Smooth muscle cell (in vitro differentiated cells): ENCODE measurements at regions not wholly inside any gene's neighbourhood (a gene's known extent, or its start where the extent isn't known, plus 50 kb on each side); places are given as distances from the start of the nearest gene placed in this dataset.

Source experiments
- DNase-seq: peaks from one replicate; lab custom pipeline; 2025; ENCODE audit not compliant: unreplicated experiment; lab: John Stamatoyannopoulos, UW
- H2AFZ ChIP-seq: fragments of 200-600 bp; sonication (generic); 2 replicates; pipeline ENCODE4 v1.6.0; 2016; ENCODE audit warnings: antibody characterized with exemption, low read depth, mild to moderate bottlenecking
- H3F3A ChIP-seq: fragments of 200-600 bp; sonication (generic); 2 replicates; pipeline ENCODE4 v1.6.0; 2017; ENCODE audit warnings: antibody characterized with exemption, low read depth
- H3K27ac ChIP-seq: fragments of 200-600 bp; sonication (generic); 2 replicates; pipeline ENCODE4 v1.5.1; 2016; ENCODE audit warnings: low read depth, mild to moderate bottlenecking
- H3K27me3 ChIP-seq: fragments of 200-600 bp; sonication (generic); 2 replicates; pipeline ENCODE4 v1.6.1; 2016; ENCODE audit warnings: low read depth, mild to moderate bottlenecking
- H3K36me3 ChIP-seq: fragments of 200-600 bp; sonication (generic); 2 replicates; pipeline ENCODE4 v1.5.1; 2016; ENCODE audit warnings: low read depth
- H3K4me1 ChIP-seq: fragments of 200-600 bp; sonication (generic); 2 replicates; pipeline ENCODE4 v1.5.1; 2016; ENCODE audit warnings: low read depth
- H3K4me2 ChIP-seq: fragments of 200-600 bp; sonication (generic); 2 replicates; pipeline ENCODE4 v1.6.0; 2016; ENCODE audit warnings: mild to moderate bottlenecking
- H3K4me3 ChIP-seq: fragments of 200-600 bp; sonication (generic); 2 replicates; pipeline ENCODE4 v1.5.1; 2016; ENCODE audit warnings: mild to moderate bottlenecking
- H3K79me2 ChIP-seq: fragments of 200-600 bp; sonication (generic); 2 replicates; pipeline ENCODE4 v1.6.0; 2016; ENCODE audit warnings: low read depth, mild to moderate bottlenecking
- H3K9ac ChIP-seq: fragments of 200-600 bp; sonication (generic); 2 replicates; pipeline ENCODE4 v1.6.0; 2016; ENCODE audit warnings: low read depth
- H3K9me3 ChIP-seq: fragments of 200-600 bp; sonication (generic); replicated peaks from 2 replicates; pipeline ENCODE4 v1.5.1; 2016; ENCODE audit warnings: low read depth
- H4K20me1 ChIP-seq: fragments of 200-600 bp; sonication (generic); 2 replicates; pipeline ENCODE4 v1.6.0; 2016; ENCODE audit warnings: low read depth
- WGBS: methylation state at CpG from one replicate; pipeline ENCODE4 v1.1.7; 2016; ENCODE audit warnings: low lambda C conversion rate; 5-methylcytosine and 5-hydroxymethylcytosine counted together
- TF ChIP-seq, protein P1 (sequence below): fragments of 200-600 bp; sonication (generic); IDR thresholded peaks from 2 replicates; pipeline ENCODE4 v1.5.1; 2017; ENCODE audit warnings: borderline replicate concordance, mild to moderate bottlenecking, antibody characterized with exemption; ENCODE audit not compliant: insufficient read depth, poor library complexity, severe bottlenecking

GRCh38 chr2:133718688-133719201 is 150.5 kb upstream of the NCKAP5 start:
- no peak overlapping the region for H2AFZ ChIP-seq
- no peaks in the 10 kb centered on the region for H3K9me3 ChIP-seq
- no peak overlapping the region for H3K4me3 ChIP-seq
- H3K36me3 ChIP-seq = no peaks in the 10 kb centered on the region
- TF ChIP-seq, protein P1, sequence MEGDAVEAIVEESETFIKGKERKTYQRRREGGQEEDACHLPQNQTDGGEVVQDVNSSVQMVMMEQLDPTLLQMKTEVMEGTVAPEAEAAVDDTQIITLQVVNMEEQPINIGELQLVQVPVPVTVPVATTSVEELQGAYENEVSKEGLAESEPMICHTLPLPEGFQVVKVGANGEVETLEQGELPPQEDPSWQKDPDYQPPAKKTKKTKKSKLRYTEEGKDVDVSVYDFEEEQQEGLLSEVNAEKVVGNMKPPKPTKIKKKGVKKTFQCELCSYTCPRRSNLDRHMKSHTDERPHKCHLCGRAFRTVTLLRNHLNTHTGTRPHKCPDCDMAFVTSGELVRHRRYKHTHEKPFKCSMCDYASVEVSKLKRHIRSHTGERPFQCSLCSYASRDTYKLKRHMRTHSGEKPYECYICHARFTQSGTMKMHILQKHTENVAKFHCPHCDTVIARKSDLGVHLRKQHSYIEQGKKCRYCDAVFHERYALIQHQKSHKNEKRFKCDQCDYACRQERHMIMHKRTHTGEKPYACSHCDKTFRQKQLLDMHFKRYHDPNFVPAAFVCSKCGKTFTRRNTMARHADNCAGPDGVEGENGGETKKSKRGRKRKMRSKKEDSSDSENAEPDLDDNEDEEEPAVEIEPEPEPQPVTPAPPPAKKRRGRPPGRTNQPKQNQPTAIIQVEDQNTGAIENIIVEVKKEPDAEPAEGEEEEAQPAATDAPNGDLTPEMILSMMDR = no peak
- no peak overlapping the region for H3K27ac ChIP-seq
- no peak overlapping the region for H3K4me2 ChIP-seq
- WGBS = 79% methylated on average over 7 of the region's 7 CpGs
- no peaks in the 10 kb centered on the region for H3K27me3 ChIP-seq
- no peaks in the 10 kb centered on the region for H3K4me1 ChIP-seq
- H3F3A ChIP-seq = peaks cover 3% of the 10 kb centered on the region
- no peaks in the 10 kb centered on the region for H3K79me2 ChIP-seq
- no peak overlapping the region for H3K9ac ChIP-seq
- DNase-seq = no peak
- no peaks in the 10 kb centered on the region for H4K20me1 ChIP-seq

DNA sequence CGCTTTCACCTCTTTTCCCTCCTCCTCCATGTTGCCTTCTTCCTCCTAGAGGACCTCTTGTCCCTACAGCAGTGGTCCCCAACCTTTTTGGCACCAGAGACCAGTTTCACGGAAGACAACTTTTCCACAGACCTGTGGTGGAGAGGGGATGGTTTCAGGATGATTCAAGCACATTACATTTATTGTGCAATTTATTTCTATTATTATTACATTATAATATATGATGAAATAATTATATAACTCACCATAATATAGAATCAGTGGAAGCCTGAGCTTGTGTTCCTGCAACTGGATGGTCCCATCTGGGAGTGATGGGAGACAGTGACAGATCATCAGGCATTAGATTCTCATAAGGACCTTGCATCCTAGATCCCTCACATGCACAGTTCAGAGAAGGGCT is 152.2 kb upstream of the NCKAP5 start:
- TF ChIP-seq, protein P1 = no peak
- peaks cover 3% of the 10 kb centered on the region for H3F3A ChIP-seq
- H3K36me3 ChIP-seq = no peaks in the 10 kb centered on the region
- no peak overlapping the region for H2AFZ ChIP-seq
- H3K4me2 ChIP-seq = no peak overlapping the region
- no peaks in the 10 kb centered on the region for H3K4me1 ChIP-seq
- no peak overlapping the region for H3K4me3 ChIP-seq
- no peak for DNase-seq
- H3K9ac ChIP-seq = no peak overlapping the region
- H4K20me1 ChIP-seq = no peaks in the 10 kb centered on the region
- H3K9me3 ChIP-seq = no peaks in the 10 kb centered on the region
- WGBS = 98% methylated on average over 2 of the region's 2 CpGs
- no peaks in the 10 kb centered on the region for H3K27me3 ChIP-seq
- H3K79me2 ChIP-seq = no peaks in the 10 kb centered on the region
- no peak overlapping the region for H3K27ac ChIP-seq

DNA sequence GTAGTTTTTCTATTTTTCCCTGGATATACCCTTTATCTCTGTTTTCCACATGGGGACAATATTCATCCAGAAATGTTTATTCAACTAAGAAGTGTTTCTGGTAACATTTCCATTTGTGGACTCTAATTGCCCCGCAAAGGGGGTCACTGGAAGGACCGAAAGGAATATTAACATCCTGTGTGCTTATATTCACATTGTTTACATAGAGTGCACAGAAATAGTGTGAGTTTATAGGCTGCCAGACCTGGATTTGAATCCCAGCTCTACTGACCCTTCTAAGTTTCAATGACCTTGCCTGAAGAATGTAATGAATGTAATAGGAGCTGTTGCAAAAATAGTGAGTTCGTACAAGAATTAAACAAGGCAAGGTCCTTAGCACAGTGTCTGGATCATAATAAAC is 152.9 kb upstream of the NCKAP5 start:
- H3K4me3 ChIP-seq = no peak overlapping the region
- no peaks in the 10 kb centered on the region for H3K79me2 ChIP-seq
- no peak overlapping the region for H2AFZ ChIP-seq
- no peaks in the 10 kb centered on the region for H3K9me3 ChIP-seq
- no peak for DNase-seq
- TF ChIP-seq, protein P1 = no peak
- no peak overlapping the region for H3K27ac ChIP-seq
- no peak overlapping the region for H3K4me2 ChIP-seq
- no peaks in the 10 kb centered on the region for H3K27me3 ChIP-seq
- no peaks in the 10 kb centered on the region for H3K4me1 ChIP-seq
- no peak overlapping the region for H3K9ac ChIP-seq
- WGBS = 95% methylated on average over 3 of the region's 3 CpGs
- no peaks in the 10 kb centered on the region for H4K20me1 ChIP-seq
- H3K36me3 ChIP-seq = no peaks in the 10 kb centered on the region
- H3F3A ChIP-seq = peaks cover 3% of the 10 kb centered on the region

DNA sequence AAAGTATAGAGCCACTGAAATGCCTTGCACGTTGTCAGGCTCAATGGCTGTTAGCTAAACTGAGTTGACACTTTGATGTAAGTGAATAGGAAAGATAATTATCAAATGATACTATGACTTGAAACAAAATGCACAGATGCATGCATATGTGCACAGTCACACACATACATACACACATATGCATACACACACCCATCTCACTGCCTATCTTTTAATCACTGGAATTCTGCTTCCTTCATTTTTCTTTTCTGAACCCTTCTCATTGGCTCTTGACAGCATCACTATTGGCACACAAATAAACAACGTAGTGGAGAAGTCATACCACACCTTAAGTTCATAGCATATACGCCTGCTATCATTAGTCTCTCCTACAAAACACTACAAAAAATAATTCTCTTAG is 154.9 kb upstream of the NCKAP5 start:
- Histone ChIP-seq H3F3A (peaks cover 3% of the 10 kb centered on the region), H3K4me3 (no peak overlapping the region), H3K27ac (no peak overlapping the region), H3K27me3 (no peaks in the 10 kb centered on the region), H3K4me2 (no peak overlapping the region), H3K79me2 (no peaks in the 10 kb centered on the region), H4K20me1 (no peaks in the 10 kb centered on the region), H3K4me1 (no peaks in the 10 kb centered on the region), H2AFZ (no peak overlapping the region), H3K9ac (no peak overlapping the region), H3K9me3 (no peaks in the 10 kb centered on the region), H3K36me3 (no peaks in the 10 kb centered on the region)
- 89% methylated on average over 3 of the region's 3 CpGs for WGBS
- TF ChIP-seq, protein P1 = no peak
- no peak for DNase-seq
